GM20000 (cell line): ENCODE measurements at regions not wholly inside any gene's neighbourhood (a gene's known extent, or its start where the extent isn't known, plus 50 kb on each side); places are given as distances from the start of the nearest gene placed in this dataset.

Experiments used
- DNase-seq: peaks from one replicate; pipeline ENCODE4 v3.0.0; 2012; ENCODE audit warnings: low spot score
- TF ChIP-seq, protein P1 (sequence below): IDR thresholded peaks from 2 replicates; pipeline ENCODE4 v1.5.1; 2012; ENCODE audit warnings: mild to moderate bottlenecking, control low read depth; ENCODE audit errors: extremely low read depth, missing control alignments

DNA sequence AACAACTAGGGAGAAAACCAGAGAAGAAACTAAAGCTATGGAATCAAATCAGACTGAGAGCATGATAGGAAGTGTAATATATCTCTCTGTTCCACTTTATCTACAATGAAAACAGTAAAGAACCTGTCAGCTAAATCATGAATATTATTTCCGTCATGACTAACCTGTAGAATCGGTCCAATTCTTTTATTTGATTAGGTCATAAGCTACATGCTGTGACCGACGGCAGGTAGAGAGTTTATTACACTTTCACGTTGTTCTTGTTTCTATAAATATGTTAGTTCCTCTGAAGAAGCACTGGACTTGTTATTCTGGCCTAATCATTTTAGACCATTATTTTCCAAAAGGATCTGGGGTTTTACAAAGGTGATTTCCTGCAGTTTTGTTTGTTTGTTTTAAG is 91.1 kb downstream of the DMRTA1 start:
- TF ChIP-seq, protein P1, sequence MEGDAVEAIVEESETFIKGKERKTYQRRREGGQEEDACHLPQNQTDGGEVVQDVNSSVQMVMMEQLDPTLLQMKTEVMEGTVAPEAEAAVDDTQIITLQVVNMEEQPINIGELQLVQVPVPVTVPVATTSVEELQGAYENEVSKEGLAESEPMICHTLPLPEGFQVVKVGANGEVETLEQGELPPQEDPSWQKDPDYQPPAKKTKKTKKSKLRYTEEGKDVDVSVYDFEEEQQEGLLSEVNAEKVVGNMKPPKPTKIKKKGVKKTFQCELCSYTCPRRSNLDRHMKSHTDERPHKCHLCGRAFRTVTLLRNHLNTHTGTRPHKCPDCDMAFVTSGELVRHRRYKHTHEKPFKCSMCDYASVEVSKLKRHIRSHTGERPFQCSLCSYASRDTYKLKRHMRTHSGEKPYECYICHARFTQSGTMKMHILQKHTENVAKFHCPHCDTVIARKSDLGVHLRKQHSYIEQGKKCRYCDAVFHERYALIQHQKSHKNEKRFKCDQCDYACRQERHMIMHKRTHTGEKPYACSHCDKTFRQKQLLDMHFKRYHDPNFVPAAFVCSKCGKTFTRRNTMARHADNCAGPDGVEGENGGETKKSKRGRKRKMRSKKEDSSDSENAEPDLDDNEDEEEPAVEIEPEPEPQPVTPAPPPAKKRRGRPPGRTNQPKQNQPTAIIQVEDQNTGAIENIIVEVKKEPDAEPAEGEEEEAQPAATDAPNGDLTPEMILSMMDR, result no peak

DNA sequence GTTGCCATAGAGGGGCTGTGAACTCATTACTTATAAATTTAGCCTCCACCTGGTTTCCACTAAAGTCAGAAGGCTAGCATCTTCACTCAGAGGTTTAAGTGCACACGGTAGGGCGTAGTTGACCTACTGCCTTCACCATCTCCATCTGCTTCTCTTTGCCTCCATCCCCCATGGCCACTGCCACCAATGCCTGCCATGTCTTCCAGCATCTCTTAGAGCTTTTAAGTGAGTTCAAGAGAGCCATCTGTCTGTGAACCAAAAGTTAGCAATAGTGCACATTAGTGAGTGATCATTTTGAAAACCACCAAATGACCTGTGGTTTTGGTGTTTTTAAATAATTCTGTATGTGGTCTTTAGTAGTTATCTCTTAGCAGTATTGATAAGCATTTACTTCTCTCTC is 102.0 kb downstream of the DMRTA1 start:
- no peak for DNase-seq
- TF ChIP-seq, protein P1, result no peak

More for the DNA sequence above, 91.1 kb downstream of the DMRTA1 start:
- DNase-seq, result no peak

DNA sequence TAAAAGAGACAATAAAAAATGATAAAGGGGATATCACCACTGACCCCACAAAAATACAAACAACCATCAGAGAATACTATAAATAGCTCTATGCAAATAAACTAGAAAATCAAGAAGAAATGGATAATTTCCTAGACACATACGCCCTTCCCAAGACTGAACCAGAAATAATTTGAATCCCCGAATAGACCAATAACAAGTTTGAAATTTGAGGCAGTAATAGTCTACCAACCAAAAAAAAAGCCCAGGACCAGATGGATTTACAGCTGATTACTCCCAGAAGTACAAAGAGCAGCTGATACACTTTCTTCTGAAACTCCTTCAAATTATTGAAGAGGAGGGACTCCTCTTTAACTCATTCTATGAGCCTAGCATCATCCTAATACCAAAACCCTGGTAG is 128.1 kb downstream of the DMRTA1 start:
- TF ChIP-seq, protein P1, result no peak

DNA sequence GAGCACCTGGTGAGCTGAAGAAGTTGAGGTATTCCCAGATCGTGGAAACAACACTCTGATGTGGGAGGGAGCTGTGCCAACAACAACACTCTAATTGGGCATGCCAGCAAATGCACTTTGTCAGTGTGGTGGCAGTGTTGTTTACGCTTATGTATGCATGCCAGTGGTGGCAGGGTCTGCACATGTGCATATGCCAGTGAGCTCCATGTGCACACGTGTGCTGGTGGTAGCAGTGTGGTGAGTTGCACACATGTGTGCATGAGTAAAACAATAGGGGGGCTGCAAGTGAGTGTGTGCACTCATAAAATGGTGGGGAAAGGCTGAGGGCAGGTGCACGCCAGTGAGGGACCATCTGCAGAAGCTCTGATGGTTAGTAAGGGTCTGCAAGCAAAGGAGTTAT is 134.2 kb downstream of the DMRTA1 start:
- no peak for DNase-seq
- TF ChIP-seq, protein P1, result no peak

More for the DNA sequence above, 128.1 kb downstream of the DMRTA1 start:
- DNase-seq, result no peak

DNA sequence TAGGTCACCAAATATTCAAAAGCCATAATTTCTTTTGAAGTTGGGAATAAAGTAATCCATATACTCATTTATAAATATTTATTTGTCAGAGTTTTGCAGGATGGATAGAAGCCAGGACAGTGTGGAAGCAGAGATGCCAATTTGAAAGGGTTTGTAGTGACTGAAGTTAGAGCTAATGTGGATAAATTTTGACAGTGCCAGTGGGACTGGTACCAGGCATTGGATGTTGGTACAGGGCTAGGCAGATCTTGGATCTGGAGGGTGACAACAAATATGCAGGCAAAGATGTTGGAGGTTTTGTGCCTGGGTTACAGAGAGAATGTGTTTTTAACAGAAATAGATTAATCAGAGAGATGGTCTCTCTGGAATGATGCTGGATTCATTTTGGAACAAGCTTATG is 135.6 kb downstream of the DMRTA1 start:
- DNase-seq, result no peak
- TF ChIP-seq, protein P1, result no peak

DNA sequence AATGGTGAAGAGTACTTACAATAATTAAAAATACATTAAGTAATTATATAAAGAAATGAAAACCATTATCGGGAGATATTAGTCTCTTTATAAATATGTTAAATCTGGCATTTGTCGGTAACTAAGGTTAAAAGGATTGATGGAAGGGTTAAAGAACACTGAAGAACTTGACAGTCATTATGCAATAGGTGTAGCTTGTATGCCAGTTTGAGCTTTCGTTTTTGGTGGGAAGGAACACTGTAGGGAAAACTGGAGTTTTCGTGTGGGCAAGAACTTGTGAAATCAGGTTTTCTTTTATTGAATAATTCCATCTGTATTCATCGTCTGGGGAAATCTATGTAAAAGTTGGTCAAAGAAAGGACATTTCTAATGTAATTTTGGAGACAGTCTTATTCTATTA is 142.3 kb downstream of the DMRTA1 start:
- TF ChIP-seq, protein P1, result no peak
- no peak for DNase-seq

DNA sequence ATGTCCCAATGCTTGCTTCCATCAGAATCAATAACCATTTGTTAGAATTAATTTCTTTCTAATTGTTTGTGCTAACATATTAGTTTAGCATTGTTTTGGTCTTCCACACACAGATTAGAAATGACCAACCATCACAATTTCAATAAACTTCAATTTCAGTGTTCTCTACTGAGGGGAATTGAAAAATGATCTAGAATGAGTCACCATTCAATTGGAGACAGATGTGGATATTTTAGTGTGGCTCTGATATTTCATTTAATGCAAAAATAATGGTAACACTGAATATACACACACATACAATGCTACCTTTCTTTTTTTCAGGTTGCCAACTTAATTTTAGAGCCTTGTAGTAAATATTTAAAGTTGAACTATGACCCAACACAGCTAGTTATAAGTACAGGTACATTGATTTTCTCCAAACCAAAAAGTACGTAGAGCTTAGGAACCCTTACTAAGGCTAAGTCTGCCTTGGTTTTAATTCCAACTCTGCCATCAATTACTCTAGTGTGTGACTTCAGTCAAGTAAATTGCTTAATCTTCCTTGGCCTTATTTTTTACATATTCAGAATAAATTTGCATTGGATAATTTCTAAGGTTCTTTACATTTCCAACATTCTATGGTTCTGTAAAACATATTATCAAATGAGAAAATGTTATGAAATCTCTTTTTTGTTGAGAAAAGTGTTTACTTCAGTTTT is 143.9 kb downstream of the DMRTA1 start:
- no peak for DNase-seq
- TF ChIP-seq, protein P1, result no peak
